Keratinocyte (primary cell): ENCODE measurements at regions not wholly inside any gene's neighbourhood (a gene's known extent, or its start where the extent isn't known, plus 50 kb on each side); places are given as distances from the start of the nearest gene placed in this dataset.

Experiments used
- CTCF ChIP-seq, 3 experiments: IDR thresholded peaks in 1 of 3; conservative IDR thresholded peaks in 1 of 3; optimal IDR thresholded peaks in 1 of 3; 2 replicates in 2 of 3; 3 replicates in 1 of 3; pipeline versions ENCODE3 to v1.5.1; 2011; ENCODE audit warnings: low read length in 3 of 3, mild to moderate bottlenecking in 3 of 3, moderate library complexity in 2 of 3, control low read depth in 1 of 3, inconsistent platforms in 1 of 3; ENCODE audit not compliant: insufficient read depth in 2 of 3; ENCODE audit errors: extremely low read depth in 1 of 3
- EZH2 ChIP-seq: IDR thresholded peaks from one replicate; pipeline ENCODE4 v1.6.1; 2012; ENCODE audit warnings: inconsistent platforms, mild to moderate bottlenecking, low read length, moderate library complexity

- no peak for TF ChIP-seq CTCF (optimal IDR thresholded peaks at IDR 0.05 in 1 of 3, IDR thresholded peaks at IDR 0.05 in 1 of 3, conservative IDR thresholded peaks at IDR 0.05 in 1 of 3; ENCODE audit: extremely low read depth in 1 of 3, insufficient read depth in 2 of 3, low read length in 3 of 3)
- no peak for TF ChIP-seq EZH2
These were observed 295.2 kb upstream of the MGMT start for GRCh38 chr10:129171812-129172211.
